ENCODE measurements at regions not wholly inside any gene's neighbourhood (a gene's known extent, or its start where the extent isn't known, plus 50 kb on each side); places are given as distances from the start of the nearest gene placed in this dataset.

- ATAC-seq, result no peak
- no peaks in the 10 kb centered on the region for H3K4me1 Mint-ChIP-seq (ENCODE audit: low read depth in 2 of 2)
- H3K36me3 Mint-ChIP-seq, result no peaks in the 10 kb centered on the region
- H3K27ac Mint-ChIP-seq, result no peak overlapping the region
- DNase-seq (ENCODE audit: low spot score), result no peak
- no peaks in the 10 kb centered on the region for H3K27me3 Mint-ChIP-seq
- no peak overlapping the region for H3K4me3 Mint-ChIP-seq
- H3K9me3 Mint-ChIP-seq, result peaks cover 24% of the 10 kb centered on the region
Observed at GRCh38 chr5:18216729-18217128, 582.5 kb downstream of the TAF11L14 start.

GRCh38 chr5:18219241-18219640, 585.0 kb downstream of the TAF11L14 start:
- no peak overlapping the region for H3K27ac Mint-ChIP-seq
- H3K27me3 Mint-ChIP-seq, result no peaks in the 10 kb centered on the region
- no peak for DNase-seq (ENCODE audit: low spot score)
- H3K36me3 Mint-ChIP-seq, result no peaks in the 10 kb centered on the region
- ATAC-seq, result no peak
- no peak overlapping the region for H3K4me3 Mint-ChIP-seq
- no peaks in the 10 kb centered on the region for H3K4me1 Mint-ChIP-seq (ENCODE audit: low read depth in 2 of 2)
- H3K9me3 Mint-ChIP-seq, result peaks cover 24% of the 10 kb centered on the region

- H3K27me3 Mint-ChIP-seq, result no peaks in the 10 kb centered on the region
- no peaks in the 10 kb centered on the region for H3K4me1 Mint-ChIP-seq (ENCODE audit: low read depth in 2 of 2)
- no peak overlapping the region for H3K27ac Mint-ChIP-seq
- H3K9me3 Mint-ChIP-seq, result peaks cover 22% of the 10 kb centered on the region
- H3K4me3 Mint-ChIP-seq, result no peak overlapping the region
- DNase-seq (ENCODE audit: low spot score), result no peak
- H3K36me3 Mint-ChIP-seq, result no peaks in the 10 kb centered on the region
- ATAC-seq, result no peak
Observed at GRCh38 chr5:18220631-18221030, 586.4 kb downstream of the TAF11L14 start.

GRCh38 chr5:18236386-18236785, 602.1 kb downstream of the TAF11L14 start:
- Mint-ChIP-seq H3K27me3 (no peaks in the 10 kb centered on the region), H3K4me3 (no peak overlapping the region), H3K36me3 (no peaks in the 10 kb centered on the region), H3K9me3 (peaks cover 10% of the 10 kb centered on the region), H3K4me1 (ENCODE audit: low read depth in 2 of 2) (no peaks in the 10 kb centered on the region), H3K27ac (no peak overlapping the region)
- ATAC-seq (no peak), DNase-seq (ENCODE audit: low spot score) (no peak)

- no peaks in the 10 kb centered on the region for H3K4me1 Mint-ChIP-seq (ENCODE audit: low read depth in 2 of 2)
- H3K27me3 Mint-ChIP-seq, result no peaks in the 10 kb centered on the region
- no peaks in the 10 kb centered on the region for H3K36me3 Mint-ChIP-seq
- no peak overlapping the region for H3K27ac Mint-ChIP-seq
- H3K9me3 Mint-ChIP-seq, result peaks cover 11% of the 10 kb centered on the region
- ATAC-seq, result no peak
- no peak overlapping the region for H3K4me3 Mint-ChIP-seq
- no peak for DNase-seq (ENCODE audit: low spot score)
Observed at GRCh38 chr5:18238321-18238720, 604.1 kb downstream of the TAF11L14 start.

GRCh38 chr5:18240971-18241370, 606.7 kb downstream of the TAF11L14 start:
- DNase-seq (ENCODE audit: low spot score), result no peak
- Mint-ChIP-seq H3K4me3 (no peak overlapping the region), H3K9me3 (peaks cover 15% of the 10 kb centered on the region), H3K4me1 (ENCODE audit: low read depth in 2 of 2) (no peaks in the 10 kb centered on the region), H3K36me3 (no peaks in the 10 kb centered on the region), H3K27ac (no peak overlapping the region), H3K27me3 (no peaks in the 10 kb centered on the region)
- no peak for ATAC-seq

GRCh38 chr5:18243846-18244245, 609.6 kb downstream of the TAF11L14 start:
- H3K27me3 Mint-ChIP-seq, result no peaks in the 10 kb centered on the region
- peaks cover 6% of the 10 kb centered on the region for H3K36me3 Mint-ChIP-seq
- no peaks in the 10 kb centered on the region for H3K4me1 Mint-ChIP-seq (ENCODE audit: low read depth in 2 of 2)
- no peak for DNase-seq (ENCODE audit: low spot score)
- H3K4me3 Mint-ChIP-seq, result no peak overlapping the region
- no peak for ATAC-seq
- H3K9me3 Mint-ChIP-seq, result peaks cover 18% of the 10 kb centered on the region
- no peak overlapping the region for H3K27ac Mint-ChIP-seq

- H3K4me1 Mint-ChIP-seq (ENCODE audit: low read depth in 2 of 2), result no peaks in the 10 kb centered on the region
- no peak overlapping the region for H3K4me3 Mint-ChIP-seq
- no peak for ATAC-seq
- no peak overlapping the region for H3K27ac Mint-ChIP-seq
- H3K27me3 Mint-ChIP-seq, result no peaks in the 10 kb centered on the region
- peaks cover 6% of the 10 kb centered on the region for H3K36me3 Mint-ChIP-seq
- peaks cover 18% of the 10 kb centered on the region for H3K9me3 Mint-ChIP-seq
- no peak for DNase-seq (ENCODE audit: low spot score)
Observed at GRCh38 chr5:18244309-18244708, 610.0 kb downstream of the TAF11L14 start.

- no peak overlapping the region for H3K27ac Mint-ChIP-seq
- H3K4me1 Mint-ChIP-seq (ENCODE audit: low read depth in 2 of 2), result no peaks in the 10 kb centered on the region
- peaks cover 22% of the 10 kb centered on the region for H3K36me3 Mint-ChIP-seq
- no peaks in the 10 kb centered on the region for H3K27me3 Mint-ChIP-seq
- no peak overlapping the region for H3K4me3 Mint-ChIP-seq
- peaks cover 32% of the 10 kb centered on the region for H3K9me3 Mint-ChIP-seq
- ATAC-seq (no peak), DNase-seq (ENCODE audit: low spot score) (no peak)
Observed at GRCh38 chr5:18252559-18252958, 618.3 kb downstream of the TAF11L14 start.

GRCh38 chr5:18264126-18264882, 630.0 kb downstream of the TAF11L14 start:
- no peaks in the 10 kb centered on the region for H3K27me3 Mint-ChIP-seq
- no peak overlapping the region for H3K27ac Mint-ChIP-seq
- peaks cover 18% of the 10 kb centered on the region for H3K9me3 Mint-ChIP-seq
- no peak for DNase-seq (ENCODE audit: low spot score)
- ATAC-seq, result no peak
- H3K4me1 Mint-ChIP-seq (ENCODE audit: low read depth in 2 of 2), result no peaks in the 10 kb centered on the region
- no peak overlapping the region for H3K4me3 Mint-ChIP-seq
- no peaks in the 10 kb centered on the region for H3K36me3 Mint-ChIP-seq

- ATAC-seq (no peak), DNase-seq (ENCODE audit: low spot score) (no peak)
- no peaks in the 10 kb centered on the region for H3K27me3 Mint-ChIP-seq
- H3K4me3 Mint-ChIP-seq, result no peak overlapping the region
- no peak overlapping the region for H3K27ac Mint-ChIP-seq
- peaks cover 20% of the 10 kb centered on the region for H3K9me3 Mint-ChIP-seq
- no peaks in the 10 kb centered on the region for H3K4me1 Mint-ChIP-seq (ENCODE audit: low read depth in 2 of 2)
- no peaks in the 10 kb centered on the region for H3K36me3 Mint-ChIP-seq
Observed at GRCh38 chr5:18270635-18271338, 636.5 kb downstream of the TAF11L14 start.

GRCh38 chr5:18276939-18277338, 642.7 kb downstream of the TAF11L14 start:
- Mint-ChIP-seq H3K27me3 (no peaks in the 10 kb centered on the region), H3K4me3 (no peak overlapping the region), H3K27ac (no peak overlapping the region), H3K36me3 (no peaks in the 10 kb centered on the region), H3K9me3 (peaks cover 3% of the 10 kb centered on the region), H3K4me1 (ENCODE audit: low read depth in 2 of 2) (no peaks in the 10 kb centered on the region)
- ATAC-seq (no peak), DNase-seq (ENCODE audit: low spot score) (no peak)

GRCh38 chr5:18281947-18282581, 647.8 kb downstream of the TAF11L14 start:
- ATAC-seq, result no peak
- no peak for DNase-seq (ENCODE audit: low spot score)
- H3K36me3 Mint-ChIP-seq, result no peaks in the 10 kb centered on the region
- H3K4me1 Mint-ChIP-seq (ENCODE audit: low read depth in 2 of 2), result no peaks in the 10 kb centered on the region
- peaks cover 6% of the 10 kb centered on the region for H3K9me3 Mint-ChIP-seq
- no peak overlapping the region for H3K4me3 Mint-ChIP-seq
- H3K27ac Mint-ChIP-seq, result no peak overlapping the region
- no peaks in the 10 kb centered on the region for H3K27me3 Mint-ChIP-seq

- Mint-ChIP-seq H3K4me3 (no peak overlapping the region), H3K36me3 (no peaks in the 10 kb centered on the region), H3K27me3 (no peaks in the 10 kb centered on the region), H3K4me1 (ENCODE audit: low read depth in 2 of 2) (no peaks in the 10 kb centered on the region), H3K27ac (no peak overlapping the region), H3K9me3 (peaks cover 5% of the 10 kb centered on the region)
- DNase-seq (ENCODE audit: low spot score) (no peak), ATAC-seq (no peak)
Observed at GRCh38 chr5:18285257-18285656, 651.0 kb downstream of the TAF11L14 start.

Data from natural killer cell treated with Interleukin-12 subunit alpha and Interleukin-12 subunit beta and Interleukin-15 and Interleukin-18, amount 100 ng/mL, for 72 hours (primary cell).